NCI-H2227 (cell line): ENCODE measurements at regions not wholly inside any gene's neighbourhood (a gene's known extent, or its start where the extent isn't known, plus 50 kb on each side); places are given as distances from the start of the nearest gene placed in this dataset.
"Not testable (repeated sequence)": the region's sequence is repeated elsewhere in the genome, so short reads cannot be mapped to it uniquely, and the experiment has no call there.

Experiments
- DNase-seq: peaks from one replicate; lab custom pipeline; 2025; ENCODE audit not compliant: unreplicated experiment; lab: John Stamatoyannopoulos, UW

GRCh38 chr5:36422952-36423351 lies 121.2 kb upstream of the RANBP3L start:
- no peak for DNase-seq

- no peak for DNase-seq
These were observed 122.0 kb upstream of the RANBP3L start for GRCh38 chr5:36423578-36424307.

- not testable (repeated sequence) for DNase-seq
These were observed 124.4 kb upstream of the RANBP3L start for GRCh38 chr5:36426070-36426469.

- no peak for DNase-seq
These were observed 133.8 kb upstream of the RANBP3L start for GRCh38 chr5:36435516-36435915.

GRCh38 chr5:36436306-36436705 lies 134.6 kb upstream of the RANBP3L start:
- no peak for DNase-seq

GRCh38 chr5:36438765-36439561 lies 137.3 kb upstream of the RANBP3L start:
- no peak for DNase-seq

GRCh38 chr5:36440300-36440699 lies 138.6 kb upstream of the RANBP3L start:
- no peak for DNase-seq

- DNase-seq: no peak
These were observed 139.6 kb upstream of the RANBP3L start for GRCh38 chr5:36441280-36441679.

- DNase-seq: no peak
These were observed 140.7 kb upstream of the RANBP3L start for GRCh38 chr5:36442352-36442751.

- DNase-seq: no peak
These were observed 141.1 kb upstream of the RANBP3L start for GRCh38 chr5:36442796-36443195.

- DNase-seq: no peak
These were observed 142.2 kb upstream of the RANBP3L start for GRCh38 chr5:36443941-36444340.

- DNase-seq: no peak
These were observed 143.1 kb upstream of the RANBP3L start for GRCh38 chr5:36444582-36445418.

GRCh38 chr5:36447776-36448175 lies 146.1 kb upstream of the RANBP3L start:
- no peak for DNase-seq

GRCh38 chr5:36450229-36451014 lies 148.7 kb upstream of the RANBP3L start:
- DNase-seq: no peak

GRCh38 chr5:36452424-36453006 lies 150.8 kb upstream of the RANBP3L start:
- no peak for DNase-seq

GRCh38 chr5:36457511-36458270 lies 148.7 kb upstream of the SLC1A3 start:
- no peak for DNase-seq

- DNase-seq: no peak
These were observed 147.7 kb upstream of the SLC1A3 start for GRCh38 chr5:36458746-36459145.

- DNase-seq: no peak
These were observed 146.9 kb upstream of the SLC1A3 start for GRCh38 chr5:36459176-36460135.
